DOHH2 (cell line): ENCODE measurements at regions not wholly inside any gene's neighbourhood (a gene's known extent, or its start where the extent isn't known, plus 50 kb on each side); places are given as distances from the start of the nearest gene placed in this dataset.

Experiments
- H3F3A ChIP-seq: fragments of 200-600 bp; sonication (generic), shearing (Covaris generic); 2 replicates; pipeline ENCODE4 v1.6.0; 2016; ENCODE audit warnings: antibody characterized with exemption, mild to moderate bottlenecking; ENCODE audit not compliant: control insufficient read depth, insufficient read depth
- H3K27ac ChIP-seq: fragments of 200-600 bp; sonication (generic); 2 replicates; pipeline ENCODE4 v1.5.1; 2014; ENCODE audit warnings: low read depth, mild to moderate bottlenecking, low read length, moderate library complexity
- H3K27me3 ChIP-seq: fragments of 200-600 bp; sonication (generic); 2 replicates; pipeline ENCODE4 v1.6.1; 2014; ENCODE audit warnings: mild to moderate bottlenecking, low read length, mixed read lengths; ENCODE audit not compliant: control insufficient read depth
- H3K36me3 ChIP-seq: fragments of 200-600 bp; sonication (generic); 2 replicates; pipeline ENCODE4 v1.6.1; 2014; ENCODE audit warnings: mild to moderate bottlenecking, low read length, moderate library complexity, mixed read lengths; ENCODE audit not compliant: control insufficient read depth
- H3K4me1 ChIP-seq: fragments of 200-600 bp; sonication (generic); 2 replicates; pipeline ENCODE4 v1.6.1; 2014; ENCODE audit warnings: mild to moderate bottlenecking, low read length, mixed read lengths; ENCODE audit not compliant: control insufficient read depth
- H3K4me2 ChIP-seq: fragments of 200-600 bp; sonication (generic); 2 replicates; pipeline ENCODE4 v1.6.0; 2014; ENCODE audit warnings: mild to moderate bottlenecking, low read length, moderate library complexity
- H3K4me3 ChIP-seq: fragments of 200-600 bp; sonication (generic); 2 replicates; pipeline ENCODE4 v1.5.1; 2014; ENCODE audit warnings: mild to moderate bottlenecking, low read length, mixed read lengths
- H3K79me2 ChIP-seq: fragments of 200-600 bp; sonication (generic); 2 replicates; pipeline ENCODE4 v1.6.1; 2014; ENCODE audit warnings: mild to moderate bottlenecking, low read length, mixed read lengths; ENCODE audit not compliant: control insufficient read depth
- H3K9me2 ChIP-seq: fragments of 200-600 bp; sonication (generic); replicated peaks from 2 replicates; pipeline ENCODE4 v1.6.1; 2014; ENCODE audit warnings: mild to moderate bottlenecking, low read length, mixed read lengths; ENCODE audit not compliant: control insufficient read depth
- H3K9me3 ChIP-seq: fragments of 200-600 bp; sonication (generic); 2 replicates; pipeline ENCODE4 v1.6.1; 2014; ENCODE audit warnings: antibody characterized with exemption, low read length, mixed read lengths; ENCODE audit not compliant: control insufficient read depth, insufficient read depth
- H4K20me1 ChIP-seq: fragments of 200-600 bp; sonication (generic); 2 replicates; pipeline ENCODE4 v1.6.0; 2014; ENCODE audit warnings: low read depth, mild to moderate bottlenecking, antibody characterized with exemption, low read length, moderate library complexity; ENCODE audit not compliant: control insufficient read depth, insufficient read depth
- EZH2phosphoT487 ChIP-seq: fragments of 200-600 bp; sonication (generic); IDR thresholded peaks from 2 replicates; pipeline ENCODE4 v1.6.1; 2017; ENCODE audit warnings: borderline replicate concordance, mild to moderate bottlenecking, antibody characterized with exemption, low read length, moderate library complexity, mixed read lengths
- TF ChIP-seq, protein P1 (sequence below): fragments of 200-600 bp; sonication (generic); IDR thresholded peaks from one replicate; pipeline ENCODE4 v1.5.1; 2014; ENCODE audit warnings: antibody characterized with exemption, mild to moderate bottlenecking, low read depth, low read length; ENCODE audit not compliant: poor library complexity, severe bottlenecking

- Histone ChIP-seq H3K36me3 (no peaks in the 10 kb centered on the region), H3K79me2 (no peaks in the 10 kb centered on the region), H3F3A (no peaks in the 10 kb centered on the region), H3K9me3 (no peaks in the 10 kb centered on the region), H3K27ac (no peak overlapping the region), H4K20me1 (no peaks in the 10 kb centered on the region), H3K4me1 (no peaks in the 10 kb centered on the region), H3K9me2 (no peaks in the 10 kb centered on the region), H3K4me3 (no peak overlapping the region), H3K27me3 (no peaks in the 10 kb centered on the region; the same call in 1 of the 2 replicates), H3K4me2 (no peak overlapping the region)
- TF ChIP-seq, protein P1, sequence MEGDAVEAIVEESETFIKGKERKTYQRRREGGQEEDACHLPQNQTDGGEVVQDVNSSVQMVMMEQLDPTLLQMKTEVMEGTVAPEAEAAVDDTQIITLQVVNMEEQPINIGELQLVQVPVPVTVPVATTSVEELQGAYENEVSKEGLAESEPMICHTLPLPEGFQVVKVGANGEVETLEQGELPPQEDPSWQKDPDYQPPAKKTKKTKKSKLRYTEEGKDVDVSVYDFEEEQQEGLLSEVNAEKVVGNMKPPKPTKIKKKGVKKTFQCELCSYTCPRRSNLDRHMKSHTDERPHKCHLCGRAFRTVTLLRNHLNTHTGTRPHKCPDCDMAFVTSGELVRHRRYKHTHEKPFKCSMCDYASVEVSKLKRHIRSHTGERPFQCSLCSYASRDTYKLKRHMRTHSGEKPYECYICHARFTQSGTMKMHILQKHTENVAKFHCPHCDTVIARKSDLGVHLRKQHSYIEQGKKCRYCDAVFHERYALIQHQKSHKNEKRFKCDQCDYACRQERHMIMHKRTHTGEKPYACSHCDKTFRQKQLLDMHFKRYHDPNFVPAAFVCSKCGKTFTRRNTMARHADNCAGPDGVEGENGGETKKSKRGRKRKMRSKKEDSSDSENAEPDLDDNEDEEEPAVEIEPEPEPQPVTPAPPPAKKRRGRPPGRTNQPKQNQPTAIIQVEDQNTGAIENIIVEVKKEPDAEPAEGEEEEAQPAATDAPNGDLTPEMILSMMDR, result no peak
- TF ChIP-seq EZH2phosphoT487, result no peak
These were observed 195.7 kb upstream of the SASH1 start for GRCh38 chr6:148146717-148147462.

GRCh38 chr6:148147463-148147830 is 195.2 kb upstream of the SASH1 start:
- H4K20me1 ChIP-seq, result no peaks in the 10 kb centered on the region
- TF ChIP-seq, protein P1, result no peak
- TF ChIP-seq EZH2phosphoT487, result no peak
- H3K9me3 ChIP-seq, result no peaks in the 10 kb centered on the region

GRCh38 chr6:148151896-148152643 is 190.6 kb upstream of the SASH1 start:
- H3K4me3 ChIP-seq, result no peak overlapping the region
- no peaks in the 10 kb centered on the region for H3K79me2 ChIP-seq
- no peaks in the 10 kb centered on the region for H3K27me3 ChIP-seq
- H3K9me3 ChIP-seq, result no peaks in the 10 kb centered on the region
- no peaks in the 10 kb centered on the region for H3K4me1 ChIP-seq
- H3K27ac ChIP-seq, result no peak overlapping the region
- no peaks in the 10 kb centered on the region for H3K36me3 ChIP-seq
- no peak overlapping the region for H3K4me2 ChIP-seq
- no peaks in the 10 kb centered on the region for H3F3A ChIP-seq
- TF ChIP-seq, protein P1, result no peak
- no peak for TF ChIP-seq EZH2phosphoT487
- H4K20me1 ChIP-seq, result no peaks in the 10 kb centered on the region
- no peaks in the 10 kb centered on the region for H3K9me2 ChIP-seq

More at GRCh38 chr6:148147463-148147830, 195.2 kb upstream of the SASH1 start:
- H3K36me3 ChIP-seq, result no peaks in the 10 kb centered on the region
- no peaks in the 10 kb centered on the region for H3K79me2 ChIP-seq
- no peaks in the 10 kb centered on the region for H3K4me1 ChIP-seq
- H3K9me2 ChIP-seq, result no peaks in the 10 kb centered on the region
- no peak overlapping the region for H3K4me3 ChIP-seq
- no peak overlapping the region for H3K27ac ChIP-seq
- no peaks in the 10 kb centered on the region for H3F3A ChIP-seq
- H3K27me3 ChIP-seq, result no peaks in the 10 kb centered on the region; the same call in 1 of the 2 replicates
- no peak overlapping the region for H3K4me2 ChIP-seq
